GM21423 (cell line): ENCODE measurements at regions not wholly inside any gene's neighbourhood (a gene's known extent, or its start where the extent isn't known, plus 50 kb on each side); places are given as distances from the start of the nearest gene placed in this dataset.
"Not testable (repeated sequence)": the region's sequence is repeated elsewhere in the genome, so short reads cannot be mapped to it uniquely, and the experiment has no call there.

Experiments
- ATAC-seq: cut with Tn5 transposase; IDR thresholded peaks from one replicate; pipeline ENCODE4 v1.9.1; 2021; ENCODE audit warnings: mild to moderate bottlenecking, moderate library complexity; ENCODE audit not compliant: unreplicated experiment

DNA sequence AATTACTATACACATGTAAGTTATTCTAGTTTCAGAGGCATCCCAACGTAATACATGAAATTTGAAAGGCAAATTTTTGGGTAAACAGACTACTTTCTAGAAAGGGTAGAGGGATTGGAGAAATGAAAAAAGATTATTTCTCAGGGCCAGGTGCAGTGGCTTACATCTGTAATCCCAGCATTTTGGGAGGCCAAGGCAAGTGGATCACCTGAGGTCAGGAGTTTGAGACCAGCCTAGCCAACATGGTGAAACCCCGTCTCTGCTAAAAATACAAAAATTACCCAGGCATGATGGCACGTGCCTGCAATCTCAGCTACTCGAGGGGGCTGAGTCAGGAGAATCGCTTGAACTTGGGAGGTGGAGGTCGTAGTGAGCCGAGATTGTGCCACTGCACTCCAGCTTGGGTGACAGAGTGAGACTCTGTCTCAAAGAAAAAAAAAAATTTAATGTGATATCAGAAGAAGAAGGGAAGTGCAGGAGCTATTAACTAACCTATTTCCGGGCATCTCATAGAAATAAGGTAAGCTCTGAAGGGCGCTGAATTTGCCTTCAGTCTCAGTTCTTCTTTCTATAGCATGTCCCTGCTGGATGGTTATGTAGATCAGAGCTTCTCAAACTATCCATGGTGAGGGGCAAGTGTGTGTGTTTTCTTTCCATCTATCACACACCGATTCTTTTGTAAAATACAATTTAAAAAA lies 100.3 kb upstream of the MTHFD1L start:
- peak; percentile 86 for ATAC-seq

GRCh38 chr6:150766201-150766997 lies 99.1 kb upstream of the MTHFD1L start:
- ATAC-seq: no peak

- no peak for ATAC-seq
These were observed 98.3 kb upstream of the MTHFD1L start for GRCh38 chr6:150767161-150767560.

DNA sequence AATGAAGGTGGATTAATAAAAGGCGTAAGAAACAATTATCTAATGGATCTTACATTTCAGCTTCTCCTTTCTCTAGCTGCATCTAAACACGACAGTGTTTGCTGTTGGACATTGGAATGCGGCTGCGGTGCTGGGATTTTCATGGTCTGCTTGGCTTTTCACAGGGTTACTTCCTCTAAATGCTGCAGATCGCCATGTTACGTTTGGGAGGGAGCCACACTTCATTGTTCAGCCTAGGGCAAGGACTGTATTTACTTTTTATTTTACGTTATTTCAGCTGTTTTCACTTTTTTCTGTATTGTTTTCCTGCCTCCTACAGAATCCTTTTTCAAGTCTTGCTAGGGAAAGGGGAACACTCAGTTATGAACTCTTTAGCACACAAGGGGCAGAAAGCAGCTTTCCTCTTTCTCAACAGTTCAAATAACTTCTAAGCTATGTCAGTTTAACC lies 97.9 kb upstream of the MTHFD1L start:
- ATAC-seq: no peak

DNA sequence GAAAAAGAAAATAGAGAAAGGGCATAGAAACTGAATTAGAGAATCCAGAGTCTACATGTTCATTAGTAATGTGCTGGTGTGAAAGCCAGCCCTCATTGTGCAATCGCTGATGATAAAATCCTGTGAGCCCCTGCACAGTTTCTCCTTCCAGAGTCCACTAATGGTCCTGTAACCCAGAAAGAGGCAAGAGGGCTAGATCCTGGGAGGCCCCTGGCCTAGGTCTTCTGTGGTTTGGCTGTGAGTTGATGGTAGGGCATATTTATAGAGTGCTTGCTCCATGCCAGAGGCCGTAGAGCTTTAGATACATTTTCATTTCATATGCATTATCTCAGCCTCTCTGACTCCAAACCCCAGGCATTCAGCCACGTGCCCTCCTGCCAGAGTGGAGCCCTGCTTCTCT lies 94.9 kb upstream of the MTHFD1L start:
- no peak for ATAC-seq

GRCh38 chr6:150773969-150774368 lies 91.5 kb upstream of the MTHFD1L start:
- ATAC-seq: no peak

DNA sequence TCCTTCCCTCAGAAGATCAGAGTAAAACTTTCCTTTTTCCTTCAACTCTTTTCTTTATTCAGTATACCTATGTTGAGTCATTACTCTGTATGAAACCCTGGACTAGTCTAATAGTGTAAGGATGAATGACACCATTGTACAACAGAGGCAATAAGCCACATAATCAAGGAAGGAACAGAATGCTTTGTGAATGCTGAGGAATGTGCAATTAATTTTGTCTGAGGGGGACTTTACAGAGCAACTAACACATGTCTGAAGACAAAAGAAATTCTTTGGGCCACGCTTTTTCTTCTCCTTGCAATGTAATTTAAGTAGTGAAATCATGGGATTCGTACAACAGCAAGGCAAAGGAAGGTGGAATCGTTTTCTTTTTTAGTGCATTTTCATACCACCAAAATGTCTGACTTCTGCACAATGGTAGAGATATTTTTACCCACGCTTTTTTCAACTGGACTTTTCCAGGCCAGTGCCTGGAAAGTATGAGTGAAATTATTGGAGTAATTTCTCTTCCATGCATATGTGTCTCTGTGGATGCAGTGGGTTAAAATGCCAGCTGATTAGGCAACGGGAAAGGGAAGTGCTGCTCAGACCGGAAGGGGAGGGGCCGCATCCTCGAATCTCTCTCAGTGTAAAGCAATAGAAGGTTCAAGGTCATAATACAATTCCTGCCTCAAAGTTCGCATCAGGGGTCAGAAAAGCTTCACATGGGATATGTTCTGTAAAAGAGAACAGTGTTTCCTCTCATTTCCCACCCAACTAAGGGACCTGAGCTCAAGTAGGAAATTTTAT lies 89.9 kb upstream of the MTHFD1L start:
- ATAC-seq: no peak

GRCh38 chr6:150777736-150778135 lies 87.8 kb upstream of the MTHFD1L start:
- no peak for ATAC-seq

- ATAC-seq: no peak
These were observed 81.7 kb upstream of the MTHFD1L start for GRCh38 chr6:150783813-150784212.

DNA sequence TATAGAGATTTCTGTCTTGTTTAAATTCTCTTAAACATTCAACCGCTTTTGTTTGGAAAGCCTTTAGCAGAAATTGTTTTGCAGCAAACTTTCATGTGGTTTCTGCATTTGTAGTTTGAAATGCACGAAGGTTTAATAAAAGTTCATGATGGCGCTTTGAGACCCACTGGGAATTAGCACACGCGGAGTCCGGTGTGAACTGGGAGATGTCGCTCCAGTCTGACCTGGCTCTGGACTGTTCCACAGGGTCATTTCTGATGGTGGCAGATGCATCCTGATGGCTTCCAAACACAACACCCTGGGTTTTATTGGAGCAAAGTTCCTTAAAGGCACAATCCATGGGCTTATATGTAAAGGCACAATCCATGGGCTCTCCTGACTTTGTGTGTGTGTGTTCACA lies 78.1 kb upstream of the MTHFD1L start:
- no peak for ATAC-seq

GRCh38 chr6:150788089-150788488 lies 77.4 kb upstream of the MTHFD1L start:
- ATAC-seq: no peak

- ATAC-seq: not testable (repeated sequence)
These were observed 75.6 kb upstream of the MTHFD1L start for GRCh38 chr6:150789906-150790305.

GRCh38 chr6:150791717-150792116 lies 73.8 kb upstream of the MTHFD1L start:
- no peak for ATAC-seq

GRCh38 chr6:150797949-150798348 lies 67.6 kb upstream of the MTHFD1L start:
- ATAC-seq: no peak

- no peak for ATAC-seq
These were observed 66.2 kb upstream of the MTHFD1L start for GRCh38 chr6:150799276-150799805.

DNA sequence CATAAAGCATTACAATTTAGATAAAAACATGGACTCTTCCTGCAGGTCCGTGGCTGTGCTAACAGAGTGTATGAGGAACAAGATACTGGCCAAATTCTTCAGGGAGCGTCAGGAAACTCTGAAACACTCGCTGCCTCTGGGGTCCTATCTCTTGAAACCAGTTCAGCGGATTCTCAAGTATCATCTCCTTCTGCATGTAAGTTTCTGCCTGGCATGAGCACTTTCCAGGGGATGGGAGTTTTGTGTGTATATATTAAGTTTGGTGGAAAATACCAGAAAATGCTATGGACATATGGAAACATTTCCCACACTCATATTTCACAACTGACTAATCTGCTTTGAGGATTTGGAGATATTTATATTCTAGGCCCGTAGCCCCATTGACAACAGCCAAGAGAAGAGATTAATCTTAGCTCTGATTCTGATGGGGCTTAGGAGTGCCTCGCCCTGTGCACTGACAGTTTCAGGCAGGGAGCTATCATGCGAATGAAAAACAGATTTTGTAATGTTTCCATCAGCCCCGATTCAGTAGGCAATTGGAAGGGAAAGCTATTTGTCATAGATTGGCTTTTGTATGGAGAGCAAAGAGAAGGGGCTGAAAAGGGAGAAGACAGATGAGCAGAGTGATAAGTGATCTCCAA lies 64.7 kb upstream of the MTHFD1L start:
- ATAC-seq: no peak

DNA sequence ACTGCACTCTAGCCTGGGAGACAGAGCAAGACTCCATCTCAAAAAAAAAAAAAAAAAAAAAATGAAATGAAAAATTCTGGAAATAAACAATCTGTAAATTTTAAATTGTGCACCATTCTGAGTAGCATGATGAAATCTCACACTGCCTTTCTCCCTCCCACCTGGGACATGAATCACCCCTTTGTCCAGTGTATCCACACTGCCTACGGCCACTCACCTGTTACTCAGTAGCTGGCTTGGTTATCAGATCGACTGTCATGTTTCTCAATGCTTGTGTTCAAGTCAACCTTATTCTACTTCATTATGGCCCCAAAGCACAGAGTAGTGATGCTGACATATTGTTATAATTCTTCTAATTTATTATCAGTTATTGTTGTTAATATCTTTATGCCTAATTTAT lies 58.7 kb upstream of the MTHFD1L start:
- no peak for ATAC-seq

GRCh38 chr6:150813319-150813992 lies 52.0 kb upstream of the MTHFD1L start:
- peak; percentile 54 for ATAC-seq

GRCh38 chr6:150813993-150814359 lies 51.5 kb upstream of the MTHFD1L start:
- peak; percentile 45 for ATAC-seq
